SU-DHL-6 (cell line): ENCODE measurements at regions not wholly inside any gene's neighbourhood (a gene's known extent, or its start where the extent isn't known, plus 50 kb on each side); places are given as distances from the start of the nearest gene placed in this dataset.

Experiments used
- H2AFZ ChIP-seq: fragments of 200-600 bp; sonication (generic); 2 replicates; pipeline ENCODE4 v1.6.1; 2014; ENCODE audit warnings: low read depth, mild to moderate bottlenecking, moderate library complexity, mixed read lengths, antibody characterized with exemption, low read length; ENCODE audit not compliant: severe bottlenecking
- H3F3A ChIP-seq: fragments of 200-600 bp; shearing (Covaris generic); 2 replicates; pipeline ENCODE4 v1.6.0; 2016; ENCODE audit warnings: antibody characterized with exemption, mild to moderate bottlenecking; ENCODE audit not compliant: insufficient read depth
- H3K27ac ChIP-seq: fragments of 200-600 bp; sonication (generic); 2 replicates; pipeline ENCODE4 v1.5.1; 2016; ENCODE audit warnings: low read depth, mild to moderate bottlenecking, low read length, moderate library complexity, mixed read lengths
- H3K27me3 ChIP-seq: fragments of 200-600 bp; sonication (generic), shearing (Covaris generic); 2 replicates; pipeline ENCODE4 v1.6.0; 2014; ENCODE audit warnings: mild to moderate bottlenecking, low read length
- H3K36me3 ChIP-seq: fragments of 200-600 bp; sonication (generic); 2 replicates; pipeline ENCODE4 v1.6.1; 2014; ENCODE audit warnings: mild to moderate bottlenecking, low read length, mixed read lengths
- H3K4me2 ChIP-seq: fragments of 300-600, 200-600 bp; shearing (Covaris generic), sonication (generic); 2 replicates; pipeline ENCODE4 v1.6.0; 2014; ENCODE audit warnings: low read length, low read depth, mild to moderate bottlenecking; ENCODE audit not compliant: poor library complexity, severe bottlenecking
- H3K4me3 ChIP-seq: fragments of 200-600 bp; sonication (generic); 2 replicates; pipeline ENCODE4 v1.5.1; 2014; ENCODE audit warnings: antibody characterized with exemption, low read length, mild to moderate bottlenecking, mixed read lengths; ENCODE audit not compliant: insufficient read depth, poor library complexity, severe bottlenecking
- H3K79me2 ChIP-seq: fragments of 200-600 bp; sonication (generic); 2 replicates; pipeline ENCODE4 v1.6.1; 2014; ENCODE audit warnings: mild to moderate bottlenecking, low read length, moderate library complexity; ENCODE audit not compliant: insufficient read depth
- H3K9ac ChIP-seq: fragments of 200-600 bp; sonication (generic); 2 replicates; pipeline ENCODE4 v1.7.0; 2014; ENCODE audit warnings: mild to moderate bottlenecking, low read length
- H3K9me2 ChIP-seq: fragments of 200-600 bp; sonication (generic); replicated peaks from 2 replicates; pipeline ENCODE4 v1.6.1; 2014; ENCODE audit warnings: low read length; ENCODE audit not compliant: insufficient read depth
- H3K9me3 ChIP-seq: fragments of 200-600 bp; sonication (generic); 2 replicates; pipeline ENCODE4 v1.6.1; 2014; ENCODE audit warnings: low read length, mixed read lengths; ENCODE audit not compliant: insufficient read depth
- H4K20me1 ChIP-seq: fragments of 200-600 bp; sonication (generic); 2 replicates; pipeline ENCODE4 v1.6.1; 2014; ENCODE audit warnings: low read depth, mild to moderate bottlenecking, antibody characterized with exemption, low read length, moderate library complexity, mixed read lengths
- EZH2phosphoT487 ChIP-seq: fragments of 200-600 bp; sonication (generic), shearing (Covaris generic); conservative IDR thresholded peaks from 2 replicates; pipeline ENCODE4 v1.6.1; 2018; ENCODE audit warnings: mild to moderate bottlenecking, antibody characterized with exemption, low read length, moderate library complexity, mixed read lengths
- TF ChIP-seq, protein P1 (sequence below): fragments of 200-600 bp; sonication (generic); IDR thresholded peaks from one replicate; pipeline ENCODE4 v1.5.1; 2017; ENCODE audit warnings: antibody characterized with exemption, mild to moderate bottlenecking, low read length, moderate library complexity; ENCODE audit not compliant: insufficient read depth, poor library complexity, severe bottlenecking

DNA sequence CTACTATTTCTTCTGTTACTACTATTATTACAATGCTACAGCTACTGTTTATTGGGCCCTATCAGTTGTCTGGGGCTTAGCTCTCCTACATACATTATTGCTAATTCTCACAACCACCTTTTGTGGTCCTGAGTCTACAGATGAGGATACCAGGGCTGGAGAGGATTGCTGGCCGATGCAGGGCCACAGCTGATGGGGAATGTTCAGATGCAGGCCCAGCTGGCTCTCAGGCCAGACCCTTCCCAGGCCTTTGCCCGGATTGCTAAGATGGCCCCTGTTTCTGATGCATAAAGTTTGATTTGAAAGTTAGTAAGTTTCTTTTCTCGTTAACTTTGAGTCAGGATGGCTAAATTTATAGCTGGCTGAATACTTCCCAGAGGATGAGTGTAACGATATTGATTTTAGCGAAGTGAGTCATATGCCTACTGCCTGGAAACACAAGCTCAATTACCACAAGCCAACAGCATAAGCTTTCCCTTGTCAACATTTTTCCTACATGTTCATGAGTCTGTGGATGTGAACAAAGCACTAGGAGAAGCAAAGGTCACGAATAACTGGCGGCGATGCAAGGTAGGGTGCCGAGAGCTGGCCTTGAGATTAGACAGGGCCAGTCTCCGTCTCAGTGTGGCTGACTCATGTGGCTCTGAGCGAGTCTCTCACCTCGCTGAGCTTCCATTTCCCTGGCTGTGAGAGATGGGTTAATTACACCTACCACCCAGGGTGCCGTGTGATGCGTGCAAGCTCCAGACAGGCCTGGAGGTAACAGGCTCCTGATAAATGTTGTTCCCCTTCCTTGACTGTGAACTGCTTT is 111.0 kb downstream of the BEGAIN start:
- Histone ChIP-seq H3K4me2 (no peak overlapping the region), H3K9ac (no peak overlapping the region), H2AFZ (no peak overlapping the region), H3K36me3 (no peaks in the 10 kb centered on the region), H3K9me3 (no peaks in the 10 kb centered on the region), H3K27ac (no peak overlapping the region), H3F3A (no peaks in the 10 kb centered on the region), H4K20me1 (no peaks in the 10 kb centered on the region; the same call in 1 of the 2 replicates), H3K27me3 (no peaks in the 10 kb centered on the region), H3K79me2 (no peaks in the 10 kb centered on the region), H3K9me2 (no peaks in the 10 kb centered on the region), H3K4me3 (no peak overlapping the region)
- no peak for TF ChIP-seq EZH2phosphoT487
- TF ChIP-seq, protein P1, sequence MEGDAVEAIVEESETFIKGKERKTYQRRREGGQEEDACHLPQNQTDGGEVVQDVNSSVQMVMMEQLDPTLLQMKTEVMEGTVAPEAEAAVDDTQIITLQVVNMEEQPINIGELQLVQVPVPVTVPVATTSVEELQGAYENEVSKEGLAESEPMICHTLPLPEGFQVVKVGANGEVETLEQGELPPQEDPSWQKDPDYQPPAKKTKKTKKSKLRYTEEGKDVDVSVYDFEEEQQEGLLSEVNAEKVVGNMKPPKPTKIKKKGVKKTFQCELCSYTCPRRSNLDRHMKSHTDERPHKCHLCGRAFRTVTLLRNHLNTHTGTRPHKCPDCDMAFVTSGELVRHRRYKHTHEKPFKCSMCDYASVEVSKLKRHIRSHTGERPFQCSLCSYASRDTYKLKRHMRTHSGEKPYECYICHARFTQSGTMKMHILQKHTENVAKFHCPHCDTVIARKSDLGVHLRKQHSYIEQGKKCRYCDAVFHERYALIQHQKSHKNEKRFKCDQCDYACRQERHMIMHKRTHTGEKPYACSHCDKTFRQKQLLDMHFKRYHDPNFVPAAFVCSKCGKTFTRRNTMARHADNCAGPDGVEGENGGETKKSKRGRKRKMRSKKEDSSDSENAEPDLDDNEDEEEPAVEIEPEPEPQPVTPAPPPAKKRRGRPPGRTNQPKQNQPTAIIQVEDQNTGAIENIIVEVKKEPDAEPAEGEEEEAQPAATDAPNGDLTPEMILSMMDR, result no peak

DNA sequence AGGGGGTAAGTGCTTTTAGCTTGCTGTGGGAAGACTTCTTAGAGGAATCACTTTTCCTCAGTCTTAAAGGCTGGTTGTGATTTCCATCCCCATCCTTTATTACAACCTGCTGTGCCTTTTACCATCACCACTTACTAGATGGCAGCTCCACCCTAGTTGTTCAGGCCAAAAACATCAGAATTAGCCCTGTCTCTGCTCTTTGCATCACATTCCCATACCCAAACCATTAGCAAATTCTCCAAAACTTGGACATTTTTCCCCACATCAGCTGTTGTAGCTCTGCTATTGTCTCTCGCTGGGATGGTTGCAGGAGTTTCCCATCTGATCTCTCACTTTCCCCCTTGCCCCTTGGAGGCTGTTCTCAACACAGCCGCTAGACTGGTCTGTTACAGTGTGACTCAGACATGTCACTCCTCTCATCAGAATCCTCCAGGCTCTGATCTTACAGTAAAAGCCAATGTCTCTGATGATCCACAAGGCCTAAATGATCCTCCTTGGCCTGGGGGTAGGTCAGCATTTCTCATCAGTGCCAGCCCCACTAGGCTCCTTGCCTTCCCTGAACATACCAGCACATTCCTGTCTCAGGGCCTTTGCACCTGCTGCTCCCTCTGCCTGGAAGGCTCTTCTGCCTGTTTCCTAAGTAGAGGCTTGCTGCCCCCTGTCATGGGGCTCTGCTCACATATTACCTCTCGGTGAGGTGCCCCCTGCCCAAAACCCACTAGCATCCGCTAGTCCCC is 102.5 kb downstream of the BEGAIN start:
- no peak for TF ChIP-seq EZH2phosphoT487
- TF ChIP-seq, protein P1, result no peak

DNA sequence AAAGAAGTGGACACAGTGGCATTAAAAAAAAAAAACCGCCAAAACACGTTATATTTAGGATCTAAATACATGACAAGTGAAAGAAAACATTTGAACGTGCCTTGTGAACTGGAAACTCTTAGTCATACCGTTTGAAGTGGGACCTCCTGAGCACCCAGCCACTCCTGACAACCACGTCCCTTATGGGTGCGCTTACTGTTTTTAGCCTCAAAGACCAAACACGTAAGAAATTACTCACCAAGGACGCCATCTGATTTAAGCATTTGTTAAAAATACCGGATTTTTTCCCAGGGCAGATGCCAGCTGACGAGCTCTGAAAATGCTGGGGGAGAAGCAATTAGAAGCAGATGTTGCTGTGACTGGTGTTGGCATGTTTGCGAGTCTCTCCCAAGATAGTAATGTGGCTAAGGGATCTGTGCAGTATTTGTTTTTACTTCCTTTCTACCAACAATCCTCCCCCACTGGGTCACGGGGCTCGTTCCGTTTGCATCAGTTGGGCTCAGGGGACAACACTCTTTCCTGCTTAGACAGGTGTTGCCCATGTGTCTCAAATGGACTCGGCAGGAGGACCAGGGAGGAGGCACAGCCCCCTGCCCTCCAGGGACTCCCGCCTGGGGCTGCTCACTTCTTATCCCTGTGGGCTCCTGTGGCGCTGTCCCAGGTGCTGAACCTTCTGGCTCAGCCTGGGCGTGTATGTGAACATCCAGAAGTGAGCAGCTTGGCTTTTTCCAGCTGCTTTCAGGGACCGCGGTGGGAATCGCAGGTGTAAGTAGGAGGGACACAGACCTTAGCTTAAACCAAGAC is 101.0 kb downstream of the BEGAIN start:
- Histone ChIP-seq H3K79me2 (no peaks in the 10 kb centered on the region), H3K4me3 (no peak overlapping the region), H2AFZ (no peak overlapping the region), H3K4me2 (no peak overlapping the region), H3K27me3 (no peaks in the 10 kb centered on the region), H4K20me1 (no peaks in the 10 kb centered on the region), H3K36me3 (no peaks in the 10 kb centered on the region), H3K9me3 (no peaks in the 10 kb centered on the region), H3K9ac (no peak overlapping the region), H3K9me2 (no peaks in the 10 kb centered on the region), H3K27ac (no peak overlapping the region), H3F3A (no peaks in the 10 kb centered on the region)
- TF ChIP-seq, protein P1, result no peak
- no peak for TF ChIP-seq EZH2phosphoT487

More for the DNA sequence above, 102.5 kb downstream of the BEGAIN start:
- Histone ChIP-seq H3K4me3 (no peak overlapping the region), H3K9ac (no peak overlapping the region), H3F3A (no peaks in the 10 kb centered on the region), H3K79me2 (no peaks in the 10 kb centered on the region), H3K9me2 (no peaks in the 10 kb centered on the region), H2AFZ (no peak overlapping the region), H3K27me3 (no peaks in the 10 kb centered on the region), H3K36me3 (no peaks in the 10 kb centered on the region), H3K4me2 (no peak overlapping the region), H4K20me1 (no peaks in the 10 kb centered on the region), H3K9me3 (no peaks in the 10 kb centered on the region), H3K27ac (no peak overlapping the region)
